Liver (tissue), 7 donors: ENCODE measurements at regions not wholly inside any gene's neighbourhood (a gene's known extent, or its start where the extent isn't known, plus 50 kb on each side); places are given as distances from the start of the nearest gene placed in this dataset.

Experiments
- DNase-seq: peaks from one replicate; pipeline ENCODE4 v3.0.0-alpha.2; 2017; ENCODE audit warnings: low spot score
- H3K27ac ChIP-seq, 2 donors: one replicate each; pipeline ENCODE4 v1.7.0; 2013; ENCODE audit warnings: inconsistent platforms in 2 of 2, low read length in 2 of 2, control low read depth in 1 of 2, low read depth in 1 of 2, mild to moderate bottlenecking in 1 of 2
- H3K27me3 ChIP-seq, 4 donors: one replicate each; pipeline versions ENCODE4 v1.6.1 to v1.7.0; 2013; ENCODE audit warnings: low read length in 3 of 4, inconsistent platforms in 1 of 4, mild to moderate bottlenecking in 1 of 4, moderate library complexity in 1 of 4; ENCODE audit not compliant: control insufficient read depth in 4 of 4, insufficient read depth in 4 of 4
- H3K36me3 ChIP-seq, 4 donors: one replicate each; pipeline versions ENCODE4 v1.6.1 to v1.7.0; 2013; ENCODE audit warnings: low read length in 3 of 4, mild to moderate bottlenecking in 3 of 4, low read depth in 1 of 4, moderate library complexity in 1 of 4; ENCODE audit not compliant: control insufficient read depth in 4 of 4, insufficient read depth in 3 of 4
- H3K4me1 ChIP-seq, 4 donors: one replicate each; pipeline versions ENCODE4 v1.6.1 to v1.7.0; 2013; ENCODE audit warnings: low read length in 3 of 4, mild to moderate bottlenecking in 3 of 4, moderate library complexity in 1 of 4; ENCODE audit not compliant: control insufficient read depth in 4 of 4, insufficient read depth in 4 of 4
- H3K4me3 ChIP-seq, 3 donors: one replicate each; pipeline versions ENCODE4 v1.6.1 to v1.7.0; 2013; ENCODE audit warnings: low read length in 3 of 3, control low read depth in 1 of 3, low read depth in 1 of 3, mild to moderate bottlenecking in 1 of 3
- H3K9ac ChIP-seq, 2 donors: one replicate each; pipeline ENCODE4 v1.7.0; 2013; ENCODE audit warnings: low read length in 2 of 2, mild to moderate bottlenecking in 2 of 2, moderate library complexity in 2 of 2, control low read depth in 1 of 2, low read depth in 1 of 2
- H3K9me3 ChIP-seq, 4 donors: one replicate each; pipeline versions ENCODE4 v1.6.1 to v1.7.0; 2013; ENCODE audit warnings: low read length in 3 of 4; ENCODE audit not compliant: control insufficient read depth in 4 of 4
- ATF3 ChIP-seq: IDR thresholded peaks from 2 replicates; pipeline ENCODE4 v1.6.1; 2016; ENCODE audit warnings: antibody characterized with exemption
- EGR1 ChIP-seq, 2 donors: IDR thresholded peaks; 2 replicates each; pipeline ENCODE4 v1.6.1; 2016 to 2018; ENCODE audit warnings: antibody characterized with exemption in 2 of 2, low read depth in 2 of 2
- FOXA1 ChIP-seq: IDR thresholded peaks from 2 replicates; pipeline ENCODE4 v1.6.1; 2016; ENCODE audit warnings: antibody characterized with exemption
- FOXA2 ChIP-seq: IDR thresholded peaks from 2 replicates; pipeline ENCODE4 v1.6.1; 2016; ENCODE audit warnings: antibody characterized with exemption
- GABPA ChIP-seq, 2 donors: IDR thresholded peaks in 1 of 2; conservative IDR thresholded peaks in 1 of 2; 2 replicates each; pipeline ENCODE4 v1.6.1; 2016; ENCODE audit warnings: antibody characterized with exemption in 2 of 2, mild to moderate bottlenecking in 1 of 2, moderate library complexity in 1 of 2
- HNF4A ChIP-seq, 2 donors: conservative IDR thresholded peaks; 2 replicates each; pipeline ENCODE4 v1.6.1; 2016; ENCODE audit warnings: antibody characterized with exemption in 2 of 2, mild to moderate bottlenecking in 2 of 2
- HNF4G ChIP-seq: IDR thresholded peaks from 2 replicates; pipeline ENCODE4 v1.6.1; 2016; ENCODE audit warnings: antibody characterized with exemption
- JUND ChIP-seq, 2 donors: IDR thresholded peaks; 2 replicates each; pipeline ENCODE4 v1.6.1; 2016; ENCODE audit warnings: antibody characterized with exemption in 2 of 2
- MAX ChIP-seq: IDR thresholded peaks from 2 replicates; pipeline ENCODE4 v1.6.1; 2016; ENCODE audit warnings: antibody characterized with exemption
- NR2F2 ChIP-seq: IDR thresholded peaks from 2 replicates; pipeline ENCODE4 v1.6.1; 2016; ENCODE audit warnings: antibody characterized with exemption
- RAD21 ChIP-seq, 2 donors: IDR thresholded peaks; 2 replicates each; pipeline ENCODE4 v1.6.1; 2016; ENCODE audit warnings: antibody characterized with exemption in 2 of 2, mild to moderate bottlenecking in 2 of 2
- REST ChIP-seq: IDR thresholded peaks from 2 replicates; pipeline ENCODE4 v1.6.1; 2016; ENCODE audit warnings: antibody characterized with exemption, mild to moderate bottlenecking
- RXRA ChIP-seq, 2 donors: IDR thresholded peaks; 2 replicates each; pipeline ENCODE4 v1.6.1; 2017 to 2018; ENCODE audit warnings: antibody characterized with exemption in 2 of 2, mild to moderate bottlenecking in 1 of 2
- SP1 ChIP-seq: IDR thresholded peaks from 2 replicates; pipeline ENCODE4 v1.6.1; 2018; ENCODE audit warnings: antibody characterized with exemption, mild to moderate bottlenecking
- TAF1 ChIP-seq: conservative IDR thresholded peaks from 2 replicates; pipeline ENCODE4 v1.6.1; 2016; ENCODE audit warnings: antibody characterized with exemption, mild to moderate bottlenecking
- YY1 ChIP-seq: IDR thresholded peaks from 2 replicates; pipeline ENCODE4 v1.6.1; 2016; ENCODE audit warnings: antibody characterized with exemption, mild to moderate bottlenecking
- ZBTB33 ChIP-seq: IDR thresholded peaks from 2 replicates; pipeline ENCODE4 v1.6.1; 2016; ENCODE audit warnings: antibody characterized with exemption
- WGBS: extraction: QIAGEN DNeasy Blood & Tissue Kit; methylation state at CpG from one replicate; pipeline ENCODE4 v1.1.7; 2013; 5-methylcytosine and 5-hydroxymethylcytosine counted together
- donor health status: healthy.
- donor health status: healthy.
- donor health status: healthy.
- donor health status: healthy.

GRCh38 chr1:191592039-191592438, 566.2 kb upstream of the RGS18 start:
- H3K9ac ChIP-seq = no peak overlapping the region
- no peaks in the 10 kb centered on the region for H3K9me3 ChIP-seq
- H3K27me3 ChIP-seq = peaks cover 0 to 2% (median 0%) of the 10 kb centered on the region in 4 donors
- TF ChIP-seq FOXA1 (no peak), JUND (IDR thresholded peaks at IDR 0.05) (no peak), ATF3 (no peak), FOXA2 (no peak), HNF4A (conservative IDR thresholded peaks at IDR 0.05) (no peak), EGR1 (IDR thresholded peaks at IDR 0.05; ENCODE audit: low read depth in 2 of 2) (no peak), GABPA (IDR thresholded peaks at IDR 0.05 in 1 of 2, conservative IDR thresholded peaks at IDR 0.05 in 1 of 2) (no peak), HNF4G (no peak), YY1 (no peak), RAD21 (IDR thresholded peaks at IDR 0.05) (no peak)
- no peaks in the 10 kb centered on the region for H3K36me3 ChIP-seq
- 87% methylated on average over 1 of the region's 1 CpG for WGBS
- H3K4me1 ChIP-seq = no peaks in the 10 kb centered on the region
- no peak for DNase-seq
- H3K4me3 ChIP-seq = no peak overlapping the region
- no peak overlapping the region for H3K27ac ChIP-seq

- H3K27ac ChIP-seq = no peak overlapping the region
- DNase-seq = no peak
- H3K9ac ChIP-seq = no peak overlapping the region
- peaks cover 0 to 2% (median 0%) of the 10 kb centered on the region in 4 donors for H3K27me3 ChIP-seq
- no peak overlapping the region for H3K4me3 ChIP-seq
- H3K36me3 ChIP-seq = no peaks in the 10 kb centered on the region
- no peaks in the 10 kb centered on the region for H3K4me1 ChIP-seq
- no peaks in the 10 kb centered on the region for H3K9me3 ChIP-seq
- WGBS = 64% methylated on average over 2 of the region's 2 CpGs
- no peak for TF ChIP-seq FOXA1
- no peak for TF ChIP-seq JUND (IDR thresholded peaks at IDR 0.05)
- no peak for TF ChIP-seq MAX
- TF ChIP-seq RAD21 (IDR thresholded peaks at IDR 0.05) = no peak
- TF ChIP-seq EGR1 (IDR thresholded peaks at IDR 0.05; ENCODE audit: low read depth in 2 of 2) = no peak
- TF ChIP-seq RXRA (IDR thresholded peaks at IDR 0.05) = no peak
- no peak for TF ChIP-seq NR2F2
- no peak for TF ChIP-seq ATF3
- no peak for TF ChIP-seq SP1
- no peak for TF ChIP-seq YY1
- no peak for TF ChIP-seq HNF4A (conservative IDR thresholded peaks at IDR 0.05)
- TF ChIP-seq GABPA (IDR thresholded peaks at IDR 0.05 in 1 of 2, conservative IDR thresholded peaks at IDR 0.05 in 1 of 2) = no peak
Observed at GRCh38 chr1:191592907-191593306, 565.4 kb upstream of the RGS18 start.

GRCh38 chr1:191595170-191595569, 563.1 kb upstream of the RGS18 start:
- Histone ChIP-seq H3K27ac (no peak overlapping the region), H3K4me3 (no peak overlapping the region), H3K36me3 (no peaks in the 10 kb centered on the region), H3K9me3 (no peaks in the 10 kb centered on the region), H3K9ac (no peak overlapping the region), H3K27me3 (peaks cover 0 to 2% (median 0%) of the 10 kb centered on the region in 4 donors), H3K4me1 (no peaks in the 10 kb centered on the region)
- WGBS = 80% methylated on average over 3 of the region's 3 CpGs
- DNase-seq = no peak
- no peak for TF ChIP-seq GABPA (IDR thresholded peaks at IDR 0.05 in 1 of 2, conservative IDR thresholded peaks at IDR 0.05 in 1 of 2)
- TF ChIP-seq YY1 = no peak
- no peak for TF ChIP-seq HNF4A (conservative IDR thresholded peaks at IDR 0.05)
- no peak for TF ChIP-seq FOXA1
- TF ChIP-seq JUND (IDR thresholded peaks at IDR 0.05) = no peak
- no peak for TF ChIP-seq NR2F2
- TF ChIP-seq FOXA2 = no peak
- no peak for TF ChIP-seq RAD21 (IDR thresholded peaks at IDR 0.05)
- TF ChIP-seq SP1 = no peak
- no peak for TF ChIP-seq RXRA (IDR thresholded peaks at IDR 0.05)
- TF ChIP-seq ATF3 = no peak
- TF ChIP-seq MAX = no peak
- TF ChIP-seq REST = no peak
- TF ChIP-seq TAF1 = no peak
- no peak for TF ChIP-seq HNF4G
- TF ChIP-seq EGR1 (IDR thresholded peaks at IDR 0.05; ENCODE audit: low read depth in 2 of 2) = no peak
- TF ChIP-seq ZBTB33 = no peak
